Calu3 (cell line): ENCODE measurements at regions not wholly inside any gene's neighbourhood (a gene's known extent, or its start where the extent isn't known, plus 50 kb on each side); places are given as distances from the start of the nearest gene placed in this dataset.

Experiments used
- BruUV-seq: library from RNA; stranded (reverse); fragments of 400-500 nt; replicated peaks from 2 replicates; lab custom pipeline; 2021; lab: Mats Ljungman, UMichigan
- CTCF ChIA-PET: fragments of 300-600 bp; sonication (Branson Sonifier 250); formaldehyde crosslinking; loops from one replicate; lab custom pipeline; 2022; ENCODE audit warnings: antibody characterized with exemption; lab: Charles Lee
- DNase-seq: peaks from one replicate; pipeline ENCODE4 v3.0.0; 2022
- H3K27ac Mint-ChIP-seq: one replicate; pipeline ENCODE4 v1.8.0; 2022; ENCODE audit warnings: mixed read lengths; ENCODE audit not compliant: unreplicated experiment
- H3K27me3 Mint-ChIP-seq: one replicate; pipeline ENCODE4 v1.8.0; 2022; ENCODE audit warnings: mixed read lengths; ENCODE audit not compliant: unreplicated experiment
- H3K36me3 Mint-ChIP-seq: one replicate; pipeline ENCODE4 v1.8.0; 2022; ENCODE audit warnings: mild to moderate bottlenecking, moderate library complexity, mixed read lengths; ENCODE audit not compliant: insufficient read depth, unreplicated experiment
- H3K4me1 Mint-ChIP-seq: one replicate; pipeline ENCODE4 v1.8.0; 2022; ENCODE audit warnings: mild to moderate bottlenecking, low read depth, mixed read lengths; ENCODE audit not compliant: unreplicated experiment
- H3K4me3 Mint-ChIP-seq: one replicate; pipeline ENCODE4 v1.8.0; 2022; ENCODE audit warnings: mild to moderate bottlenecking, low read depth, moderate library complexity, mixed read lengths; ENCODE audit not compliant: unreplicated experiment
- H3K9me3 Mint-ChIP-seq: one replicate; pipeline ENCODE4 v1.8.0; 2022; ENCODE audit warnings: low read depth, mixed read lengths; ENCODE audit not compliant: unreplicated experiment
- intact Hi-C: fragments of 100-400 bp; cut with micrococcal nuclease; formaldehyde crosslinking; loops from one replicate; pipeline ENCODE4 v1.10.0; 2022; ENCODE audit not compliant: unreplicated experiment
- TF ChIP-seq, protein P1 (sequence below): fragments of 200-600 bp; IDR thresholded peaks from one replicate; pipeline ENCODE4 v1.8.0; 2022; ENCODE audit warnings: antibody characterized with exemption; ENCODE audit not compliant: unreplicated experiment

- intact Hi-C loops = no loop called here
- H3K27me3 Mint-ChIP-seq = no peaks in the 10 kb centered on the region
- no peak overlapping the region for H3K4me3 Mint-ChIP-seq
- H3K27ac Mint-ChIP-seq = no peak overlapping the region
- no peaks in the 10 kb centered on the region for H3K36me3 Mint-ChIP-seq
- BruUV-seq = no TSS peak
- CTCF ChIA-PET = no interaction called here
- H3K9me3 Mint-ChIP-seq = no peaks in the 10 kb centered on the region
- TF ChIP-seq, protein P1, sequence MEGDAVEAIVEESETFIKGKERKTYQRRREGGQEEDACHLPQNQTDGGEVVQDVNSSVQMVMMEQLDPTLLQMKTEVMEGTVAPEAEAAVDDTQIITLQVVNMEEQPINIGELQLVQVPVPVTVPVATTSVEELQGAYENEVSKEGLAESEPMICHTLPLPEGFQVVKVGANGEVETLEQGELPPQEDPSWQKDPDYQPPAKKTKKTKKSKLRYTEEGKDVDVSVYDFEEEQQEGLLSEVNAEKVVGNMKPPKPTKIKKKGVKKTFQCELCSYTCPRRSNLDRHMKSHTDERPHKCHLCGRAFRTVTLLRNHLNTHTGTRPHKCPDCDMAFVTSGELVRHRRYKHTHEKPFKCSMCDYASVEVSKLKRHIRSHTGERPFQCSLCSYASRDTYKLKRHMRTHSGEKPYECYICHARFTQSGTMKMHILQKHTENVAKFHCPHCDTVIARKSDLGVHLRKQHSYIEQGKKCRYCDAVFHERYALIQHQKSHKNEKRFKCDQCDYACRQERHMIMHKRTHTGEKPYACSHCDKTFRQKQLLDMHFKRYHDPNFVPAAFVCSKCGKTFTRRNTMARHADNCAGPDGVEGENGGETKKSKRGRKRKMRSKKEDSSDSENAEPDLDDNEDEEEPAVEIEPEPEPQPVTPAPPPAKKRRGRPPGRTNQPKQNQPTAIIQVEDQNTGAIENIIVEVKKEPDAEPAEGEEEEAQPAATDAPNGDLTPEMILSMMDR = no peak
- H3K4me1 Mint-ChIP-seq = no peaks in the 10 kb centered on the region
- DNase-seq = no peak
These were observed 532.4 kb upstream of the ITGA1 start for GRCh38 chr5:52255308-52255707.

- H3K36me3 Mint-ChIP-seq = no peaks in the 10 kb centered on the region
- H3K4me3 Mint-ChIP-seq = no peak overlapping the region
- no peaks in the 10 kb centered on the region for H3K9me3 Mint-ChIP-seq
- CTCF ChIA-PET = no interaction called here
- no peaks in the 10 kb centered on the region for H3K4me1 Mint-ChIP-seq
- no TSS peak for BruUV-seq
- intact Hi-C loops = no loop called here
- no peak for DNase-seq
- no peak overlapping the region for H3K27ac Mint-ChIP-seq
- TF ChIP-seq, protein P1 = no peak
- no peaks in the 10 kb centered on the region for H3K27me3 Mint-ChIP-seq
These were observed 524.9 kb upstream of the ITGA1 start for GRCh38 chr5:52262844-52263243.

DNA sequence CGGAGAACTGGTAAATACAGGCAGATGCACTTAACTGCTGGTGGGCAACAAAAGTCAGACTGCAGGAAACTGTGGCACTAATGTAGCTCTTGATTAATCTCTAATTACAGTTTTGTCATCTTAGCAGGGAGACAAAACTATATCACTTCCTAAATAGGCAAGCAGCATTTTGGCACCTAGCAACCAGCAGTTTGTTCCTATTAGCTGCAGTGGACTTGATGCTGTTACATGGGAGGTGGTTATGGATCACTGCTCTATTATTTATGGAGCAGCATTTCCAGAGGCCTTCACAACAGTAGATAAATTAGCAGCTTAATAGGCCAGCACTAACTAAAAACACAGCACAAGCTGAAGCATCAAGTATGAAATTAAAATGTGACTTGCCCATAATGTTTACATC is 518.3 kb upstream of the ITGA1 start:
- Mint-ChIP-seq H3K27me3 (no peaks in the 10 kb centered on the region), H3K4me1 (no peaks in the 10 kb centered on the region), H3K36me3 (no peaks in the 10 kb centered on the region), H3K27ac (no peak overlapping the region), H3K4me3 (peak overlapping the region; percentile 25), H3K9me3 (no peaks in the 10 kb centered on the region)
- intact Hi-C loops = no loop called here
- TF ChIP-seq, protein P1 = no peak
- BruUV-seq = no TSS peak
- no peak for DNase-seq
- CTCF ChIA-PET = no interaction called here

GRCh38 chr5:52269859-52270258 is 517.9 kb upstream of the ITGA1 start:
- H3K4me3 Mint-ChIP-seq = peak overlapping the region; percentile 25
- no peaks in the 10 kb centered on the region for H3K36me3 Mint-ChIP-seq
- no peaks in the 10 kb centered on the region for H3K9me3 Mint-ChIP-seq
- TF ChIP-seq, protein P1 = no peak
- H3K27ac Mint-ChIP-seq = no peak overlapping the region
- CTCF ChIA-PET = no interaction called here
- no peaks in the 10 kb centered on the region for H3K27me3 Mint-ChIP-seq
- BruUV-seq = no TSS peak
- intact Hi-C loops = no loop called here
- H3K4me1 Mint-ChIP-seq = no peaks in the 10 kb centered on the region
- DNase-seq = no peak
